H9 (cell line): ENCODE measurements at regions not wholly inside any gene's neighbourhood (a gene's known extent, or its start where the extent isn't known, plus 50 kb on each side); places are given as distances from the start of the nearest gene placed in this dataset.

Source experiments
- DNase-seq: peaks from one replicate; pipeline ENCODE4 v3.0.0-alpha.2; 2017
- H2AFZ ChIP-seq: one replicate; pipeline ENCODE4 v1.6.1; 2013; ENCODE audit warnings: mild to moderate bottlenecking, low read length, control low read depth, moderate library complexity
- H2AK5ac ChIP-seq: 2 replicates; pipeline ENCODE4 v1.6.1; 2013; ENCODE audit warnings: low read length, control low read depth, mixed read lengths; ENCODE audit not compliant: insufficient read length
- H2BK120ac ChIP-seq: one replicate; pipeline ENCODE4 v1.6.1; 2013; ENCODE audit warnings: low read depth, mild to moderate bottlenecking, low read length, control low read depth, inconsistent platforms; ENCODE audit not compliant: poor library complexity, severe bottlenecking
- H2BK12ac ChIP-seq: 2 replicates; pipeline ENCODE4 v1.6.1; 2013; ENCODE audit warnings: low read length, control low read depth, mixed read lengths, low read depth; ENCODE audit not compliant: insufficient read length
- H2BK15ac ChIP-seq: 2 replicates; pipeline ENCODE4 v1.6.1; 2013; ENCODE audit warnings: low read depth, low read length, control low read depth
- H2BK20ac ChIP-seq: one replicate; pipeline ENCODE4 v1.6.1; 2013; ENCODE audit warnings: low read depth, mild to moderate bottlenecking, low read length, control low read depth, inconsistent platforms; ENCODE audit not compliant: poor library complexity, severe bottlenecking
- H2BK5ac ChIP-seq: 2 replicates; pipeline ENCODE4 v1.6.1; 2013; ENCODE audit warnings: low read length, control low read depth, mixed read lengths; ENCODE audit not compliant: insufficient read length
- H3K14ac ChIP-seq: 2 replicates; pipeline ENCODE4 v1.6.1; 2013; ENCODE audit warnings: low read length, control low read depth; ENCODE audit not compliant: insufficient read depth
- H3K18ac ChIP-seq: 2 replicates; pipeline ENCODE4 v1.6.1; 2013; ENCODE audit warnings: low read depth, mild to moderate bottlenecking, mixed read lengths, low read length, control low read depth; ENCODE audit not compliant: insufficient read length
- H3K23ac ChIP-seq: 2 replicates; pipeline ENCODE4 v1.6.1; 2013; ENCODE audit warnings: low read length, control low read depth, mixed read lengths, low read depth; ENCODE audit not compliant: insufficient read length
- H3K23me2 ChIP-seq: 2 replicates; pipeline ENCODE4 v1.6.1; 2013; ENCODE audit warnings: low read depth, mild to moderate bottlenecking, mixed read lengths, low read length, control low read depth; ENCODE audit not compliant: insufficient read length, poor library complexity, severe bottlenecking
- H3K27ac ChIP-seq: 2 replicates; pipeline ENCODE4 v1.5.1; 2013; ENCODE audit warnings: low read length, control low read depth, mixed read lengths, low read depth; ENCODE audit not compliant: insufficient read length
- H3K27me3 ChIP-seq: 2 replicates; pipeline ENCODE4 v1.6.1; 2013; ENCODE audit warnings: low read length, control low read depth, inconsistent platforms; ENCODE audit not compliant: insufficient read depth
- H3K4ac ChIP-seq: 2 replicates; pipeline ENCODE4 v1.6.1; 2013; ENCODE audit warnings: low read depth, mild to moderate bottlenecking, control low read depth, inconsistent platforms, low read length, moderate library complexity
- H3K4me1 ChIP-seq: 2 replicates; pipeline ENCODE4 v1.6.1; 2013; ENCODE audit warnings: low read length, control low read depth, inconsistent platforms; ENCODE audit not compliant: insufficient read depth
- H3K4me2 ChIP-seq: 2 replicates; pipeline ENCODE4 v1.6.1; 2013; ENCODE audit warnings: low read length, control low read depth, mixed read lengths; ENCODE audit not compliant: insufficient read length, insufficient read depth
- H3K56ac ChIP-seq: 2 replicates; pipeline ENCODE4 v1.6.1; 2013; ENCODE audit warnings: low read depth, mild to moderate bottlenecking, mixed read lengths, low read length, control low read depth; ENCODE audit not compliant: insufficient read length
- H3K79me1 ChIP-seq: 2 replicates; pipeline ENCODE4 v1.6.1; 2013; ENCODE audit warnings: low read depth, mild to moderate bottlenecking, moderate library complexity, low read length, control low read depth, inconsistent platforms; ENCODE audit not compliant: insufficient read depth, poor library complexity, severe bottlenecking
- H3K79me2 ChIP-seq: 2 replicates; pipeline ENCODE4 v1.6.1; 2013; ENCODE audit warnings: low read length, control low read depth, inconsistent platforms; ENCODE audit not compliant: insufficient read depth
- H3K9ac ChIP-seq: 2 replicates; pipeline ENCODE4 v1.6.1; 2013; ENCODE audit warnings: low read length, control low read depth, mixed read lengths; ENCODE audit not compliant: insufficient read length; ENCODE audit errors: extremely low read depth
- H3K9me3 ChIP-seq: one replicate; pipeline ENCODE4 v1.6.1; 2013; ENCODE audit warnings: low read depth, low read length, inconsistent platforms; ENCODE audit not compliant: control insufficient read depth
- H3T11ph ChIP-seq: one replicate; pipeline ENCODE4 v1.6.1; 2013; ENCODE audit warnings: mild to moderate bottlenecking, low read length, control low read depth, inconsistent platforms
- H4K20me1 ChIP-seq: one replicate; pipeline ENCODE4 v1.6.1; 2013; ENCODE audit not compliant: control insufficient read depth, insufficient read length, insufficient read depth
- H4K5ac ChIP-seq: 2 replicates; pipeline ENCODE4 v1.6.1; 2013; ENCODE audit warnings: low read depth, mild to moderate bottlenecking, mixed read lengths, low read length, control low read depth; ENCODE audit not compliant: insufficient read length
- H4K8ac ChIP-seq: replicated peaks from 2 replicates; pipeline ENCODE4 v1.6.1; 2013; ENCODE audit warnings: low read length, control low read depth, mixed read lengths, low read depth; ENCODE audit not compliant: insufficient read length
- H4K91ac ChIP-seq: 2 replicates; pipeline ENCODE4 v1.6.1; 2013; ENCODE audit warnings: low read depth, mild to moderate bottlenecking, moderate library complexity, mixed read lengths, low read length, control low read depth; ENCODE audit not compliant: insufficient read length
- H3K27ac Mint-ChIP-seq, 3 experiments: 2 replicates in 2 of 3; 3 replicates in 1 of 3; pipeline ENCODE4 v1.8.0; 2020 to 2021; ENCODE audit warnings: mixed read lengths in 3 of 3, mild to moderate bottlenecking in 1 of 3, moderate library complexity in 1 of 3
- H3K27me3 Mint-ChIP-seq: 2 replicates; pipeline ENCODE4 v1.8.0; 2021; ENCODE audit warnings: low read depth, mild to moderate bottlenecking, moderate library complexity, mixed read lengths
- H3K36me3 Mint-ChIP-seq, 3 experiments: 2 replicates in 2 of 3; 3 replicates in 1 of 3; pipeline ENCODE4 v1.8.0; 2020 to 2021; ENCODE audit warnings: low read depth in 3 of 3, mixed read lengths in 3 of 3; ENCODE audit not compliant: insufficient read depth in 1 of 3
- H3K4me1 Mint-ChIP-seq, 2 experiments: 2 replicates each; pipeline ENCODE4 v1.8.0; 2020; ENCODE audit warnings: mixed read lengths in 2 of 2
- H3K4me3 Mint-ChIP-seq, 2 experiments: 2 replicates in 1 of 2; 3 replicates in 1 of 2; pipeline ENCODE4 v1.8.0; 2020 to 2021; ENCODE audit warnings: mild to moderate bottlenecking in 2 of 2, mixed read lengths in 2 of 2, moderate library complexity in 1 of 2
- H3K9me3 Mint-ChIP-seq, 2 experiments: 2 replicates in 1 of 2; 3 replicates in 1 of 2; pipeline ENCODE4 v1.8.0; 2020; ENCODE audit warnings: mild to moderate bottlenecking in 2 of 2, mixed read lengths in 2 of 2, moderate library complexity in 1 of 2
- CTCF ChIP-seq: fragments of 200-600 bp; sonication (generic); conservative IDR thresholded peaks from 3 replicates; pipeline ENCODE4 v1.8.0; 2021; ENCODE audit warnings: antibody characterized with exemption, mild to moderate bottlenecking
- WGBS: extraction: QIAGEN DNeasy Blood & Tissue Kit; methylation state at CpG from one replicate; pipeline ENCODE4 v1.1.7; 2013; ENCODE audit warnings: missing lambda C conversion rate, low lambda C conversion rate, mixed read lengths; ENCODE audit not compliant: insufficient read length; ENCODE audit errors: extremely low coverage; 5-methylcytosine and 5-hydroxymethylcytosine counted together

- no CpG with 5 or more reads among the region's 5 CpGs for WGBS
- no peaks in the 10 kb centered on the region for H3K36me3 Mint-ChIP-seq
- Histone ChIP-seq H3K9me3 (no peaks in the 10 kb centered on the region), H2BK12ac (no peak overlapping the region), H3K27me3 (no peaks in the 10 kb centered on the region), H3K79me1 (no peaks in the 10 kb centered on the region), H4K5ac (no peak overlapping the region), H3K4ac (no peak overlapping the region), H3K23ac (no peak overlapping the region), H3K14ac (no peak overlapping the region), H3K9ac (no peak overlapping the region), H3T11ph (no peak overlapping the region), H4K91ac (no peak overlapping the region), H3K79me2 (no peaks in the 10 kb centered on the region), H2BK120ac (no peak overlapping the region), H4K8ac (no peak overlapping the region), H2AFZ (no peak overlapping the region), H2BK20ac (no peak overlapping the region), H2BK5ac (no peak overlapping the region), H2BK15ac (no peak overlapping the region), H3K23me2 (no peaks in the 10 kb centered on the region), H3K4me1 (no peaks in the 10 kb centered on the region), H2AK5ac (no peak overlapping the region), H3K27ac (no peak overlapping the region), H4K20me1 (no peaks in the 10 kb centered on the region), H3K4me2 (no peak overlapping the region), H3K56ac (no peak overlapping the region), H3K18ac (no peak overlapping the region)
- no peak overlapping the region for H3K4me3 Mint-ChIP-seq
- no peak overlapping the region for H3K27ac Mint-ChIP-seq
- TF ChIP-seq CTCF, result no peak
- DNase-seq, result no peak
- H3K9me3 Mint-ChIP-seq, result no peaks in the 10 kb centered on the region
- H3K27me3 Mint-ChIP-seq, result no peaks in the 10 kb centered on the region
- H3K4me1 Mint-ChIP-seq, result peaks cover 0 to 3% of the 10 kb centered on the region in 2 experiments; a peak in 1 of 4 replicates
These were observed 57.0 kb downstream of the CHRM3 start for GRCh38 chr1:239443361-239443760.
